HG03565 (cell line): ENCODE measurements at regions not wholly inside any gene's neighbourhood (a gene's known extent, or its start where the extent isn't known, plus 50 kb on each side); places are given as distances from the start of the nearest gene placed in this dataset.
"Not testable (repeated sequence)": the region's sequence is repeated elsewhere in the genome, so short reads cannot be mapped to it uniquely, and the experiment has no call there.

Experiments used
- ATAC-seq: cut with Tn5 transposase; IDR thresholded peaks from one replicate; pipeline ENCODE4 v1.9.1; 2021; ENCODE audit warnings: mild to moderate bottlenecking, moderate library complexity; ENCODE audit not compliant: unreplicated experiment

GRCh38 chr9:17888964-17889363 lies 310.1 kb downstream of the SH3GL2 start:
- ATAC-seq: not testable (repeated sequence)

DNA sequence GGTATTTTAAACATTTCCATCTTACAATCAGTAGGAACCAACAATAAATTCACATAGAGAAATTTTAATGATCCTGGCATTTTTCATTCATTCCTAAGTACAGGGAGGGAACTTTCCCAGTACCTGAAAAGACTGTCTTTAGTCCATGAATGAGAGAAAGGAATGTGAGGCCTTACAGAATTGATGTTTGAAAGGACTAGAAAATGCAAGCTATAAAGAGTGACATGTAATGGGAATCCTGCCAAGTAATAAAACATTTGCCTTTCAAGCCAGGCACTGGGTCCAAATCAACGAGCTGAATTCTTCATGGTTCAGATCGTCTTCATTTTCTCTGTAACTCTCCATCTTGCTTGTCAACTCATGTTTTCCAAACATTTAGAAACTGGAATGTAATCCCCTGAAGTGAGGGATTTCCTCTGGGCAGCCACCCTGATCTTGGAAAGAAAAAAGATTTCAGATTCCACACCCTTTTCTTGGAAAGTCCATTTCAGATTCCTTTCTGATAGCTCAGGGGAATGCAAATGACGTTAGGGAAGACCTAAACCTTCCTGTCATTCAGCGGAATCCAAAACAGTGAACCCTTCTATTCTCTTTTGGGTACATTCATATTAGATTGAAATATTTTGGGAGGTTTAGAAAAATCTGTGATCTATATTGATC lies 315.8 kb downstream of the SH3GL2 start:
- no peak for ATAC-seq

DNA sequence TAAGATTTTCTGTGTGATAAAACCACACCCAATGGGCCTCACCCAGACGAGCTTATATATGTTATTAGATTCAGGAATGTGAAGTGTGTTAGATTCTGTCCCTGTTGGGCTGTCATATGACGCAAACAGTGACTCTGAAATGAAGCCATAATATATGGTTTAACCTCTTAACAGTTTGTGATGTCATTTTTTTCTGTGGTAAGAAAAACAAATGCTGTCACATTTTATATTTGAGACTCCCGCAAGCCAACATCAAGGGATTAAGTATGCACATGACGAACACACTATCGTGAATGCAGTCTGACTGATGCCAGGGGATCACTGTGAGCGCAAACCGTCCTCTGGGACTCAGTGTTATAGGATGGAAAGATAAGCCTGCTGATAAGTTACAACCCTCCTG lies 321.7 kb downstream of the SH3GL2 start:
- no peak for ATAC-seq

GRCh38 chr9:17905366-17905765 lies 326.5 kb downstream of the SH3GL2 start:
- no peak for ATAC-seq

DNA sequence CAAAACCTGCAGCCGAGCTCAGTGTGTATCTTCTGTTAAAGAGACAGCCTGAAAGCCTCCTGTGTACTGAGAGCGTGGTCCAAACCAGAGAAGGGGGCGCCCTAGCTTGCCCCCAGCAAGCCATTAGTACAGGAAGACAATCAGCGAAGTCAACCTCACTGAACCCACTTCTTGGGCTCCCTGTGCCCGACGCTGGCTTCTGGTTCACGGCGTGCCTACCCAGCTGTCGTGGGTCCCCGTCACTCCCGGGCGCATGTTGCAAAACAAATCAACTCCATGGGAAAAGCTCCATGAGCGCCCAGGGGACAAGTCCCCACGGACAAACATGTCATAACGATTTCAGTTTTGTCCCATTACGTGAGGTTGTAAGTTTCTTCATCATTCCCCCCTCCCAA lies 326.9 kb downstream of the SH3GL2 start:
- no peak for ATAC-seq

DNA sequence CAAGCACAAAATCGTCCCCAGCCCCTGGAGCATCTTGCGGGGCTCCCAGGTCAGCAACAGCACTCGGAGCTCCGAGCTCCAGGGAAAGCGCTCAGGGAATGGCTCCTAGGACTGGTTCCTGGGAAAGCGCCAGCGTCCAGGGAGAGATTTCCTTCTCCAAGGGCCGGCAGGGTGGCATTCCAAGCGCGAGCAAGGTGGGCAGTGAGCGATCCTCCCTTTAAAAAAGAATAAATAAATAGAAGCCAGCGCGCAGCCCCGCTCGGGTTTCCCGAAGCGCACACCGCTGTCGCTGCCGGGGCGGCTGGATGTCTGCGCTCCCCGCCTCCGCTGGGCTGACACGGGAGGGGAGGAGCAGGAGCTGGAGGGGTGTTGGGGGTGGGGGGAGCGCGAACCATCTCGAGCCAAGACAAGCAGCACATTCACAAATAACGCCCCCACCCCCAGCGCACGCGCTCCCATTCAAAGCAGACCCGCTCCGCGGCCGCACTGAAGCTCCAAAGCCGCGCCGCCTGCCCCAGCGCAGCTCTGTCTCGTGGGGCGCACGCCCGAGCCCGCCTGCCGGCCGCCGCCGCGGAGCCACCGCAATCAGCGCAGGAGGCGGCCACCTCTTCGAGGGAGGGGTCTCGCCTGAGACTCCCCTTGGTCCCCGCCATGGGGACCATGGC lies 327.4 kb downstream of the SH3GL2 start:
- ATAC-seq: no peak

- ATAC-seq: no peak
These were observed 328.2 kb downstream of the SH3GL2 start for GRCh38 chr9:17906841-17907778.

- ATAC-seq: no peak
These were observed 329.1 kb downstream of the SH3GL2 start for GRCh38 chr9:17907779-17908508.

- no peak for ATAC-seq
These were observed 347.4 kb downstream of the SH3GL2 start for GRCh38 chr9:17926246-17926645.

GRCh38 chr9:17927616-17928015 lies 348.8 kb downstream of the SH3GL2 start:
- ATAC-seq: no peak

DNA sequence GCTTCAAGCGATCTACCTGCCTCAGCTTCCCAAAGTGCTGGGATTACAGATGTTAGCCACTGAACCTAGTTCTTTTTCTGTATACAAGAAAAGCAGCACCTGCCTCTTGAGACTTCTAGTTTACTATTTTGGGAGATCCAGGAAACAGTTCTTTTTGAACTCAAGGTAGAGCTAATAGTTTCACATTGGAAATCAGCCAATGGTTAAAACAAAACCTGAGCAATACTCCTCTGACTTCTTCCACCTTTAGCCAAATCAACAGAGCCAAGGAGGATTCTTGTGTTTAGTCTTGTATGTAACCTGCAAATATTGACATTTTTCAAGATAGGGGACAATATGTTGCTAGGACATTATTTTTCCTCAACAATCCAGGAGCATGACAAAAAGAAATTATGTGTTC lies 349.4 kb downstream of the SH3GL2 start:
- ATAC-seq: no peak

DNA sequence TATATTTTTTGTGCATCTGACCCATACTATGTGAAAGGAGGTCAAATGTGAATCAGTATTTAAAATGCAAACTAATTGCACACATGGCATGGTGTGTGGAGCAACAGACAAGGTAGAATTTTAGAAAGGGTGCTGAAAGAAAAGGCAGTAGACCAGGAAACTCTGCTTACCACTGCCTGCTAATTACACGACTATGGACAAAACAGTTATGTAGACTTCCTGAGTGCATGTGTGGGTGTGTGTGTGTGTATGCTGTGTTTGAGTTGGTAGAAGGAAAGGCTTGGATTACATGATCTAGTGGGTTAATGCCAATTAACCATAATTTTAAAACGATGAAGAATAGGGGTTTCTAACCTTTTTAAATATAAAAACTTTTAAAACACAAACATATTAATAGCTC lies 349.9 kb downstream of the SH3GL2 start:
- ATAC-seq: no peak

GRCh38 chr9:17929506-17929905 lies 350.6 kb downstream of the SH3GL2 start:
- no peak for ATAC-seq

DNA sequence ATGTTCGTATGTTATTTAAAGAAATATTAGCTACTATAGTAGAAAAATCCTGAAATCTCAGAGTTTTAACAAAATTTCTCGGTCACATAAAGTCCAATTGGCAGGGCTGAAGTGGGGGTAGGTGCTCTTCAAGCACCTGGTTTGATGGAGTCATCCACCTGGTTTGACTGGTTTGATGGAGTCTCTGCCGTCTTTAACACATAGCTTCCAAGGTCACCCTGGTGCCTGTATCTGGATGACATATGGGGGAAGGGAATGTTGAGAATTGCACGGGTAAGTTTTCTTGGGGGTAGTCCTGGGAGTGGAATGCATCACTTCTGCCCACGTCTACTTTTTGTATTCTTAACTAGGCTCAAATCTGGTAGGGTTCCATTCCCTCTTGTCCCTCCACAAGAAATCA lies 351.2 kb downstream of the SH3GL2 start:
- ATAC-seq: no peak

DNA sequence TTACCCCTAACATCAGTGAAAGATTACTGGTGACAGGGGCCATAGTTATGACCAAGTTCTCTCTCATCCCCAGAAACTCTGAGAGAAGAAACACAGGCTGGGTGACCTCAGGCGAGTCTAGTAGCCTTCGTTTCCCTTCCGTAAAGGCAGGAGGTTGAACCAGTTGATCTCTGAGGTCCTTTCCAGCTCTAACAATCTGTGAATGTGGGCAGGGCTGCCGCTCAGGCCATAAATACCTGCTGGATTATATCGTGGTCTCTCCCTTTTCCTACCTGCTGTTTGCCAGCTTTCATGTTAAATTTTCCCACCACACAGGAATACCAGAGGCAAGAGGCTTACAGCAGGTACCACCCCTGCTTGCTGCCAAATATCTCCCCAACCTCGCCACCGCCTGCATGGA lies 357.5 kb downstream of the SH3GL2 start:
- ATAC-seq: no peak

GRCh38 chr9:17938035-17938655 lies 359.3 kb downstream of the SH3GL2 start:
- no peak for ATAC-seq

DNA sequence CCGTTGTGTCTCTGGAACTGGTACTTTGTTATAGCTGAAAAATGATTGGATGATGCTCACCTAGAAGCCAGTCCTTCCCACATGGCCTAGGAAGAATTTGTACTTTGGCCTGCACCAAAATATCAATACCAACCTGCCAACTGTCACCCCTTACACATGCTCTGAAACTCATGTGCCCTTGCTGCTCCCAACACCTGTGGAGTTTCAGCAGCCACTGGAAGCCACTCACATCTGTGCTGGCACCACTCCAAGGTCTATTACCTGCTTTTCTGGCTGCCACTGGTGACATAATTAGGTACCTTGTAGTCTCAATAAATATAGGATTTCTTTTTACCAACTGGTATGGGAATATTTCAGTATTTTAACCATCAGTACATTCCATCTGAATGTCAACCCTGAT lies 363.6 kb downstream of the SH3GL2 start:
- no peak for ATAC-seq

GRCh38 chr9:17955409-17955808 lies 376.5 kb downstream of the SH3GL2 start:
- ATAC-seq: no peak

DNA sequence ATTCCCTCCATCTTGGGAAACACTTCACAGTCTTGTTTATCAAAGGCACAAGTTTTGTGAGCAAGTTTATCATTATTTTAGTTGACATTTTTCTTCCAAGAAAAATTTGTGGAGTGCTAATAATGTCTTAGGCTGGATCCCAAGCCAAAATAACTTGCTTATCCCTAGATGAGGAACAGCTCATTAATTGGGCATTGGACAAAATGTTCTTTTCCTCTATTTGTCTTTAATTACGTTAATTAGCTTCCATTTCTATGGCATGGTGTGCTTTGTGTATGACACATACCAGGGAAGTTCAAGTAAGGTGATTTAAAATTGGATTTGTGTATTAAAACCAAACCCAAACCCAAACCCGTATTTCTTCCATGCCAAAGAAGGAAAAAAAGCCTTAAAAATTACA lies 379.5 kb downstream of the SH3GL2 start:
- ATAC-seq: no peak

- no peak for ATAC-seq
These were observed 383.9 kb downstream of the SH3GL2 start for GRCh38 chr9:17962747-17963146.

- no peak for ATAC-seq
These were observed 384.6 kb downstream of the SH3GL2 start for GRCh38 chr9:17963498-17963897.
